Endothelial cell (in vitro differentiated cells): ENCODE measurements at regions not wholly inside any gene's neighbourhood (a gene's known extent, or its start where the extent isn't known, plus 50 kb on each side); places are given as distances from the start of the nearest gene placed in this dataset.

Source experiments
- DNase-seq: peaks from one replicate; pipeline ENCODE4 v3.0.0; 2021; ENCODE audit warnings: low spot score
- H3K27ac Mint-ChIP-seq: one replicate; pipeline ENCODE4 v1.8.0; 2021; ENCODE audit warnings: mixed read lengths, inconsistent platforms; ENCODE audit not compliant: unreplicated experiment
- H3K27me3 Mint-ChIP-seq: one replicate; pipeline ENCODE4 v1.8.0; 2021; ENCODE audit warnings: mild to moderate bottlenecking, moderate library complexity, mixed read lengths, inconsistent platforms; ENCODE audit not compliant: unreplicated experiment
- H3K36me3 Mint-ChIP-seq: one replicate; pipeline ENCODE4 v1.8.0; 2021; ENCODE audit warnings: mild to moderate bottlenecking, low read depth, mixed read lengths, inconsistent platforms; ENCODE audit not compliant: unreplicated experiment
- H3K4me1 Mint-ChIP-seq: one replicate; pipeline ENCODE4 v1.8.0; 2021; ENCODE audit warnings: mild to moderate bottlenecking, mixed read lengths, inconsistent platforms; ENCODE audit not compliant: unreplicated experiment
- H3K4me3 Mint-ChIP-seq: one replicate; pipeline ENCODE4 v1.8.0; 2021; ENCODE audit warnings: mild to moderate bottlenecking, mixed read lengths, inconsistent platforms; ENCODE audit not compliant: unreplicated experiment
- H3K9me3 Mint-ChIP-seq: one replicate; pipeline ENCODE4 v1.8.0; 2021; ENCODE audit warnings: mixed read lengths, inconsistent platforms; ENCODE audit not compliant: unreplicated experiment
- CTCF ChIP-seq: fragments of 200-600 bp; sonication (generic); IDR thresholded peaks from one replicate; pipeline ENCODE4 v1.5.0; 2021; ENCODE audit warnings: antibody characterized with exemption; ENCODE audit not compliant: unreplicated experiment

- no peaks in the 10 kb centered on the region for H3K9me3 Mint-ChIP-seq
- H3K27me3 Mint-ChIP-seq: peaks cover 2% of the 10 kb centered on the region
- no peak for TF ChIP-seq CTCF
- DNase-seq: no peak
- H3K27ac Mint-ChIP-seq: no peak overlapping the region
- H3K4me3 Mint-ChIP-seq: no peak overlapping the region
- no peaks in the 10 kb centered on the region for H3K36me3 Mint-ChIP-seq
- peaks cover 7% of the 10 kb centered on the region for H3K4me1 Mint-ChIP-seq
These were observed 247.8 kb downstream of the TXNL1 start for GRCh38 chr18:56390626-56391025.

GRCh38 chr18:56389190-56389589 lies 249.2 kb downstream of the TXNL1 start:
- Mint-ChIP-seq H3K4me1 (peaks cover 7% of the 10 kb centered on the region), H3K9me3 (no peaks in the 10 kb centered on the region), H3K27ac (no peak overlapping the region), H3K4me3 (no peak overlapping the region), H3K27me3 (peaks cover 2% of the 10 kb centered on the region), H3K36me3 (no peaks in the 10 kb centered on the region)
- TF ChIP-seq CTCF: no peak
- DNase-seq: no peak

- Mint-ChIP-seq H3K9me3 (no peaks in the 10 kb centered on the region), H3K36me3 (no peaks in the 10 kb centered on the region), H3K4me1 (peaks cover 7% of the 10 kb centered on the region), H3K27me3 (peaks cover 2% of the 10 kb centered on the region), H3K27ac (no peak overlapping the region), H3K4me3 (no peak overlapping the region)
- DNase-seq: no peak
- no peak for TF ChIP-seq CTCF
These were observed 249.8 kb downstream of the TXNL1 start for GRCh38 chr18:56388571-56388970.

GRCh38 chr18:56386856-56387255 lies 251.5 kb downstream of the TXNL1 start:
- H3K36me3 Mint-ChIP-seq: no peaks in the 10 kb centered on the region
- H3K9me3 Mint-ChIP-seq: no peaks in the 10 kb centered on the region
- H3K27me3 Mint-ChIP-seq: peaks cover 2% of the 10 kb centered on the region
- no peak for DNase-seq
- TF ChIP-seq CTCF: no peak
- H3K27ac Mint-ChIP-seq: no peak overlapping the region
- H3K4me1 Mint-ChIP-seq: peaks cover 2% of the 10 kb centered on the region
- H3K4me3 Mint-ChIP-seq: no peak overlapping the region

- no peaks in the 10 kb centered on the region for H3K9me3 Mint-ChIP-seq
- H3K4me1 Mint-ChIP-seq: no peaks in the 10 kb centered on the region
- no peak for DNase-seq
- H3K27ac Mint-ChIP-seq: no peak overlapping the region
- H3K27me3 Mint-ChIP-seq: no peaks in the 10 kb centered on the region
- TF ChIP-seq CTCF: no peak
- no peaks in the 10 kb centered on the region for H3K36me3 Mint-ChIP-seq
- no peak overlapping the region for H3K4me3 Mint-ChIP-seq
These were observed 255.0 kb downstream of the TXNL1 start for GRCh38 chr18:56383349-56383748.
